GM18498 (cell line): ENCODE measurements at regions not wholly inside any gene's neighbourhood (a gene's known extent, or its start where the extent isn't known, plus 50 kb on each side); places are given as distances from the start of the nearest gene placed in this dataset.

Experiments used
- ATAC-seq: cut with Tn5 transposase; IDR thresholded peaks from one replicate; pipeline ENCODE4 v1.9.1; 2021; ENCODE audit warnings: mild to moderate bottlenecking, moderate library complexity; ENCODE audit not compliant: unreplicated experiment

DNA sequence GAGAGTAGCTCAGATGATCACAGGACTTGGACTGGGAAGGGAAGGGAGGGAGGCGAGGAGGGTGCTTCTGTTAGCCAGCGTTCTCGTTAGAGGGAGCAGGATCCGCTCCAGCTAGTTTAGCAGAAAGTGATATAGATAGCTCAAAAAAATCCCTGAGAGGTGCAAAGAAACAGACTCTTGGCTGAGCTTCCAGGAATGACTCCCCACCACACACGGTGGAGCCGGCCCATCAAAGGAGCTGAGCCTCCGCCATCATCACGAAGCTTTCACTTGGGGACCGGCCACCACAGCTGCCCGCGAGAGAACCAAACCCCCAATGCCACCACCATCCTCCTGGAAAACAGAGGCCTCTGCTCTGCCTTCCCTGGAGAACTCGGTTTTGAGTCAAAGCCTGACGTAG lies 124.6 kb upstream of the BCL2L14 start:
- no peak for ATAC-seq

DNA sequence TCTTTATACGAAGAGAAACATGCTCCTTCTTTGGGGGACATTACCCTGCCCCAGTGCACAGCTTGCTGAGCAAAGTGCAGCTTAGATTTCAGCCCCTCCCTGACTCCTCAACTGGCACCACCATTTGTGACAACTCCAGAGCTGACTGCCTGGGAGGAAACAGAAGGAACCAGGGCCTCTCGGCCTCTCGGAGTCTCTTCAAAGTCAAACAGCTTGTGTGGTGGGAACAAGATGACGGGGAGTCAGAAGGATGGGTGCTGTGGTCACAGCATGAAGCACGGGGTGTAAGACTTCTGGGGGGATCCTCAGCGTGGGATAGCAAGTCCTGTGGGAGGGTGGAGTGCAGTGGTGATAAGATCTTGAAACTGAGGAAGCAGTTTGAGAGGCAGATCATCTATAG lies 123.5 kb upstream of the BCL2L14 start:
- ATAC-seq = no peak

DNA sequence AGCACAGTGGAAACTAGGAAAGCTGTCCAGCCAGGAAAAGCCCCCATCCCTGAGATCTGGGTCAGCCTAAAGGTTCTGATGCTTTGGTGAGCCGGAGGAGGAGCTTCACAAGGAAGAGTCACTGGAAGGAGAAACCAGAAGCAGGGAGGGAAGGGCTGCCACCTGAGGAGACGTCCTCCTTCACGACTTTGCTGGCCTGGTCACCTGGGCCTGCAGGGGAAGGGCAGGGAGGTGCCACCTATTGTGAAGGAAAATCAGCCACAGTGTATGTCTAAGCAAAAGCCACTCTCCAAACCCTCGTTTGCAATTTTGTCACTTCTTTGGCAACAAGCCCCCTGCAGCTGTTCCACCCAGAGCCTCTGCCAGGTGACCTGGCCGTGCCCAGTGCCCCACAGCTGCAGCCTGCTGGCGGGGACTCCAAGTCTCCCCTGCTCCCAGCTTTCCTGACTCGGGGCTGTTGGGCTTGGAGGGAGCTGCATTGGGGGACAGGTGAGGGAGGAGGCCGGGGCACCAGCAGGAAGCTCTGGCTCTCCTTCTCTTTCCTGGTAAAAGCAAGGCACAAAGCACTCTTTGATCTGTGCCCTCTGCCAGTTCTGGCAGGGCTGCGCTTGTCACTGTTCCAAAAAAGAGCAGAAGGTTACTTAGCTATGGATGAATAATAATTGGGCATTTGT lies 120.9 kb upstream of the BCL2L14 start:
- no peak for ATAC-seq

GRCh38 chr12:11951209-11951608 lies 119.5 kb upstream of the BCL2L14 start:
- ATAC-seq = no peak

GRCh38 chr12:11953523-11953922 lies 117.2 kb upstream of the BCL2L14 start:
- ATAC-seq = no peak

DNA sequence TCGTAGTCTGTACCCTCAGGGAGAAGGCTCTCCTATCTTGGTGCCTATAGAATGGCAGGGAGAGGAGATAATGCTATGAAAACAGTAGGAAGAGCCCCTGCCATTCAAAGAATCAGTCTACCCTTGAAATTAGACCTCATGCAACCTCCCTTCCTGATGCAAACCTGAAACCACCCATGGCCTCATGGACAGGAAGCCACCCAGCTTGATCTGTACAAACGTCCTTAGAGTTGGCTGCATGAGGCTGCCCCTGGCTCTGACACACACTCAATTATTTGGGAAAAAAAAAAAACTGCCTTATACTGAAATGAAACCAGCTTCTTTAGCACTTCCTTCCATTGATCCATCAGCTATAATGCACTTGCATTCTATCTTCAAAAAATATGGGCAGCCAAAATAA lies 116.6 kb upstream of the BCL2L14 start:
- no peak for ATAC-seq

DNA sequence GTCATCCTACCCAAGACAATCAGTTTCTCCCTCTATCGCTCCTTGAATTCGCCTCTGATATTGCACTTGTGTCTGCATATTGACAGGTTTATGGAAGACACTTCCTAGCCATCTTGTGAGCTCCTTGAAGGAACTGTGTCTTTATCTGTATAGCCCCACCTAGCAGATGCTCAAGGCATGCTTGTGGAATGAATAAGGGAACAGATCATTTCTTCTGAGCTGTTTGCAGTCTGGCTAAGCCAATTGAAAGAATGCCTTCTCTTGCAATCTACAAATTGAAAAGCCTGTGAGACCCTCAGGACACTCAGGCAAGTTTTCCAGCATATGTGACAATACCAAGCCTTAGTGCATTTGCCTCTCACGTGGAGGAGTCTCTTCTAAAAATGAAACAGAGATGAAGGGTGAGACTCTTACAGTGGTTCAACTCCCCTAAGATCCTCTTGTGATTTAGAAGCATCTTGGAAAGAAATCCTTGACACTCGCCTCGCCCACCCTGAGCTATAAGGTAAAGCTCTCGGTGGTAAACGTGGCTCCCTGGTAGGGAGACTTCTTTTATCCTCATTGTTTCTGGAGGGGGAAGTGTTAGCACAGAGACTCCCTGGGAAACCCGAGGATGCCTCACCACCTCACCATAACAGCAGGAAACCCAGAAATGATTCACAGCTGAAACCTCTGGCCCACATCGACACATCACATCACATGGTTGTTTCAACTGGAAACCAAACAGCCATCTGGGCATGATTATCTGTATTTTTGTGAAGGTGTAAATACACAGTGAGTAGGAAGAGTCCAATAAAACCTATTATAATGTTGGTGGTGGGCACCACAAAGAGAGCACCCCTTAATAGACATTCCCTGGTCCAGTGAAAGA lies 112.3 kb upstream of the BCL2L14 start:
- peak; percentile 47 for ATAC-seq

DNA sequence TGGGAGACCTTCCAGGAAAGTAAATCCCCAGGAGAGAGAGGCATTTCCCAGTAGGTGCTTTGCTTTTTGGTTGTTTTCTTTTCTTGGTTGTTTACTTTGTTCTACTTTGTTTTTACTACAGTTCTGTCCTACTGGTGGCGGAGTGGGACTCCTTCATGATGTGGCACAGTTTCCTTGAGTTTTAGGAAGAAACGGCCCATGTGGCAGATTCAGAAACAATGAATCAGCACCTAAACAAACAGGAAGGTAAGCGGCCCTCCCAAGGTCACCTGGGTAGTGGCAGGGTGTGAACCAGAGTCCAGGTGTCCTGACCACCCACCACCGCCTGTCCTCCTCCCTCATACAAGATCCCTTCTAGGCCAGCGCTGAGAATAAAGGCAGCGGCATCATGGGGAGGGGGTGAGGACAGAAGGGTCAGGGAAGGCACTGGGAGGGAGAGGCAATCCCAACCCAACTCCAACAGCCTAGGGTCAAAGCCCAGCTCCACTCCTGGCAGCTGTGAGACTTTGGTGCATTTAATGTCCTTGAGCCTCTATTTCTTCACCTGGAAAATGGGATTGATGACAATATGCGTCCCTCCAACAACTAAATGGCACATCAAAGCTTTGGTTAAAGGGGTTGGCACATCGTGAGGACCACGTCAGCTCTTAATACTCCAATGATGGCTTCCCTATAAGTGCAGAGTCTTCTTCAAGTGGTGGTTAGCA lies 111.5 kb upstream of the BCL2L14 start:
- no peak for ATAC-seq

DNA sequence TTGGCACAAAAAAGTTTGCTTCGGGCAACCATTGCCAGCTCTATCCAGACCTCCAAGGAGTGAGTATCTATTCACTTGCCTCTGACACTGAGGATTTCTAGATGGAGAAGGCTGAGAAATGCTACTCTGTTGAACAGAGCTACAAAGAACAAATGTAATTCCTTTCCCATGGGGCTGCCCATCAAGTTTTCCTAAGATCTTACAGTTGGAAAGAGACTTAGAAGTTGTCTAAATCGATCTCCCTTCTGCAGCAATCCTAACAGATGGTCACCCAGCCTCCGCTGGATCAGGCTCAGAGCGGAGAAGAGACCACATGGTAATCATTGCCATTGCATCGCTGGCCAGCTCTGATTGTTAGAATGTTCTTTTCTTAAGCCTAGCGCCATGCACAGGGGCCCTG lies 110.1 kb upstream of the BCL2L14 start:
- ATAC-seq = no peak

DNA sequence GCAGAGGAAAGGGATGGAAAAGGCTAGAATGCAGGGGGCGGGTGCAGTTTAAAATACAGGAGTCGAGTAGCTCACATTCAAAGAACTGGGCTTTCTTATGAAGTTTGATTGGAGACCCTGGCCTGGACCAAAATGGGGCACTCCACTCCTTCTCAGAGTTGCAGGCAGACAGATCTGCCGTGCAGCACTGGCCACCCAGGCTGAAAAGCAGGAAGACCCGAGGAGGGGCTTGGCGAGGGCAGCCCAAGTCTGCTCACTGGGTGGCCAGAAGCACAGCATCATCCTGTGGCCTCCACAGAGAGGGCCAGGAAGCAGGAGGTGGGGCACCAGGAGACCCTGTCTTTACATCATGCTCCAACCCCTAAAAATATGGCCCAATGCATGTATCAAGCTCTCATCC lies 109.1 kb upstream of the BCL2L14 start:
- ATAC-seq = no peak

DNA sequence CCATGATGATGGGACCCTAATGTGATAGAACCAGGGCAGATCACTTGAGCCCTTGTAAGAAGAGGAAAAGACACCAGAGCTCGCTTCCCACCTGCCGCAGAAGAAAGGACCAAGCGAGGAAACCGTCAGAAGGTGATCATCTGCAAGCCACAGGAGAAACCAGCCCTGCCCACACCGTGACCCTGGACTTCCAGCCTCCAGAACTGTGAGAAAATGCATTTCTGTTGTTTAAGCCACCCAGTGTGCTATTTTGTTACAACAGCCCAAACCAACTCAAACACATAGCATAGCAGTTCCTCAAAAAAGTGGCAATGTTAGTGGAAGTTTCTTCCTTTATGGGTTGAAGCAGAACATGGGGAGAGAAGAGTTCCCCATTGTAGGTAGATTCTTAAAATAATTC lies 107.9 kb upstream of the BCL2L14 start:
- ATAC-seq = no peak

- ATAC-seq = no peak
Observed at GRCh38 chr12:11963841-11964471, 106.8 kb upstream of the BCL2L14 start.

DNA sequence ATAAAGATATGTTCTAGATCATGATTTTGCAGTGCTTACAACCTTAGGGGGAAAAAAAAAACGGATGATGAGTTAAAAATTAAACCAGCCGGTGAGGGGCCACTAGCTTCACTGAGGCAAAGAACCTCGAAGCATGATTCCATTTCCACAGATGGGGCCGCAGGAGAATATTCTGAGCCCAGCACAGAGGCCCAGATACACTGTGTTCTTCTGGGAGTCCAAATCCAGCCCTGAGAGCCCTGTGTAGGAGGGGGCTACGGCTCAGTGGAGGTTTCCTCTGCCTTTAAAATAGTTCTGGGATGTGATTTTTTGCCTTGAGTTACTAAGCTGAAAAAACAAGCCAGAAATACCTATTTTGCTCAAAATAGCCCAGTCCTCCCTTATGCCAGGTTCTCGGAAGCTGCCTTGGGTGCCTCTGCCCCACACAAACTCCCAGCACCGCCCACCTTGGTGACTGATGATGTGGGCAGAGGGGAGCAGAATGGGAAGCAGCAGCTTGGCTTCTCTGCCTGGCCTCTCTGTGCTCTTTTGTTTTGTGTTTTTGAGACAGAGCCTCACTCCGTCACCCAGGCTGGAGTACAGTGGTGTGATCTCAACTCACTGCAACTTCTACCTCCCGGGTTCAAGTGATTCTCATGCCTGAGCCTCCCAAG lies 105.4 kb upstream of the BCL2L14 start:
- no peak for ATAC-seq

- no peak for ATAC-seq
Observed at GRCh38 chr12:11967376-11968047, 103.2 kb upstream of the BCL2L14 start.

DNA sequence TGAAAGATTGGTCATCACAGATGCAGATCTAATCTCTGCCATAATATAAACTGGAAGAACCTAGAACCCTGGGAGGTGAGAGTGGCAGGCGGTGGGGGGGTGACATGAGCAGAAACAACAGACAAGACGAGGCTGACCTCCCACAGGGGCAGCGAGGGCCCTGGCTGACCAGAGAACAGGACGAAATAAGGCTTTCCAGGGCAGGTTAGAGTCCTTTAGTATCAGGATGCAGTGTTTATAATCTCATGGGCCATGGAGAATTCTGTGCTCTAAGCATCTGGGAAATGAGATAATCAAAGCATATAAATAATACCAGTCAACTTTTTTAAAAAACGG lies 102.7 kb upstream of the BCL2L14 start:
- no peak for ATAC-seq

- ATAC-seq = no peak
Observed at GRCh38 chr12:11968516-11968915, 102.2 kb upstream of the BCL2L14 start.

DNA sequence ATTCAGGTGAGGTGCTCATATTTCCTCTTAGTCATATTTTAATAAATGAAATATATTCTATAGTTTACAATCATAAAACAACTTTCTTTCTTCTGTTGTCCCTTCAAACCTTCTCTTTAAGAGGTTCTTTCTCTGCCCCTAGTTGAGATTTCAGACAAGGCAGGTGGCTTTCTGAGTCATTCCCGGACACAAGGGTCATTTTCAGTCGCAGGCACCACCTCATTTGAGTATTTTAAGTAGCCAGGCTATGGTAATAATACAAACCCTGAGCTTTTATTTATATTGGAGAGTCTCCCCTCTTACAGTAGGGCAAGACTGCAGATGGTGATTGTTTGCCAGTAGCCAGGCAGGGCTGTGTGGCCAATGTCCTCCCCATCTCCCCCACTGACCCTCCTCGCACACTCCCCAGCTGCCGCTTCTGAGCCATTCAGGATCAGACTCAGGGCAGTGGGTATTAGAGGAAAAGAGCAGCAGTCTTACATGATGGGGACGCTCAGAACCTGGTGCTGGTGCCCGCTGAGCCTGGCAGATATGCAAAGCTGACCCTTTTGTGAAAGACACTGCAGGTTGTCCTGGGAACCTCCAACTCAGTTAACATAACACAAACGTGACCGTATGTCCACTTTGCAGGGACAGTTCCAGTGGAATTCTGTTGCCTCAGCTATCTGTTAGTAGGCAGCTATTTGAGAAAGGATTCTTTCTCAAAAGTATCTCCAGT lies 101.1 kb upstream of the BCL2L14 start:
- peak; percentile 69 for ATAC-seq

- no peak for ATAC-seq
Observed at GRCh38 chr12:11970155-11970520, 100.6 kb upstream of the BCL2L14 start.

- no peak for ATAC-seq
Observed at GRCh38 chr12:11973396-11973795, 97.3 kb upstream of the BCL2L14 start.

DNA sequence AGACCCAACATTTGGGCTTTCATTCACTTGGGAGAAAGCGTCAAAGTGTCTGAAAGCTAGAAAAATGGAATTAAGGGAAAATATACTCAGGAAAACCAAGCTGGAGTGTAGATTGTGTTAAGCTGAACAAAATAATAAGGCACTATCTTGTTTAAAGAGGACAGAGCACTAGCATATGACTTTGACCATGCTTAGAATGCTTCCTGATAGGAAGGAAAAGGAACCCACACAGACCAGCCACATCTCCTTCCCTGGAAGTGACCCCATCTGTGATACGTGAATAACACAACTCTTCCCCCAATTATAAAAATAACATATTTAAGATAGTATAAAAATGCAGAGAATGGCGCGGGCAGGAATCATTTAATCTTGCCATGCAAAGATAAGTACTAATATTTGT lies 94.7 kb upstream of the BCL2L14 start:
- ATAC-seq = no peak
